GM21381 (cell line): ENCODE measurements at regions not wholly inside any gene's neighbourhood (a gene's known extent, or its start where the extent isn't known, plus 50 kb on each side); places are given as distances from the start of the nearest gene placed in this dataset.

Experiments used
- ATAC-seq: cut with Tn5 transposase; IDR thresholded peaks from one replicate; pipeline ENCODE4 v1.9.1; 2021; ENCODE audit warnings: mild to moderate bottlenecking, moderate library complexity; ENCODE audit not compliant: unreplicated experiment

DNA sequence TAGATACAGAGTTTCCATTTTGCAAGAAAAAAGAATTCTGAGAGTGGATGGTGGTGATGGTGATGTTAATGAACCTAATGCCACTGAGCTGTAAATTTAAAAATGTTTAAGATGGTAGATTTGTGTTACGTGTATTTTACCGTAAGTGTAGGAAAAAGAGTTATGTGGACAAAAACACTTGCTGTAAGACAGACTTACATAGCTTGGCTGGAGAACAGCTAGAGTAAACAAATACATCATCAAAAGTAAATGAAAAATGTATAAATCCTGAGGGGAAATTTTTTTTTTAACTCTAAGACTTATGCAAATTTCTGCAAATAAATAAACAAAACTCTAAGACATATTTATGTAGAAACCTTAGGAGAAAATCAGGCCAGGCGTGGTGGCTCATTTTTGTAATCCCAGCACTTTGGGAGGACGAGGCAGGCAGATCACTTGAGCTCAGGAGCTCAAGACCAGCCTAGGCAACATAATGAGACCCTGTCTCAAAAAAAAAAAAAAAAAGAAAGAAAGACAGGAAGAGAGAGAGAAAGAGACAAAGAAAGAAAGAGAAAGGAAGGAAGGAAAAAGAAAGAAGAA is 66.2 kb upstream of the CDK13 start:
- no peak for ATAC-seq

GRCh38 chr7:39888171-39888853 is 61.7 kb upstream of the CDK13 start:
- no peak for ATAC-seq

- no peak for ATAC-seq
Observed at GRCh38 chr7:39890411-39890810, 59.6 kb upstream of the CDK13 start.

GRCh38 chr7:39891894-39892293 is 58.2 kb upstream of the CDK13 start:
- no peak for ATAC-seq

DNA sequence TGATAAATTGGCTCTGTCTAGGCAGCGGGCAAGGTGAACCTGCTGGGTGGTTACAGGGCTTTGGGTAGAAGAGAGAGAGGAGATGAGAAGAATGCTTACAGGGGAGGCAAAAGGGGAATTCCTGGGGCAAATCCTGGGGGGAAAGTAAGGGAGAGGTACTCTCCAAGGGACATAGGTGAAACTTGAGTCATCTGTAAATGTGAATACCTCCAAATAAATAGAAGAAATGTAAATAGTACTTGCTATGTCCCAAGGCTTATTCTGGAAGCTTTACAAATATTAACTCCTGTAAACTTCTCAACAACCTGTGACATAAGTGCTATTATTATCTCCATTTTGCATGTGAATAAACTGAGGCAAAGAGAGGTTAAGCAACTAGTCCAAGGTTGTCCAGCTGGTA is 57.7 kb upstream of the CDK13 start:
- ATAC-seq: no peak

- ATAC-seq: no peak
Observed at GRCh38 chr7:39894904-39895303, 55.2 kb upstream of the CDK13 start.

GRCh38 chr7:39896840-39897239 is 53.2 kb upstream of the CDK13 start:
- no peak for ATAC-seq

- ATAC-seq: no peak
Observed at GRCh38 chr7:39898867-39899266, 51.2 kb upstream of the CDK13 start.
